H9 (cell line): ENCODE measurements at regions not wholly inside any gene's neighbourhood (a gene's known extent, or its start where the extent isn't known, plus 50 kb on each side); places are given as distances from the start of the nearest gene placed in this dataset.

ENCODE experiments used
- DNase-seq: peaks from one replicate; pipeline ENCODE4 v3.0.0-alpha.2; 2017
- H2AFZ ChIP-seq: one replicate; pipeline ENCODE4 v1.6.1; 2013; ENCODE audit warnings: mild to moderate bottlenecking, low read length, control low read depth, moderate library complexity
- H2AK5ac ChIP-seq: 2 replicates; pipeline ENCODE4 v1.6.1; 2013; ENCODE audit warnings: low read length, control low read depth, mixed read lengths; ENCODE audit not compliant: insufficient read length
- H2BK120ac ChIP-seq: one replicate; pipeline ENCODE4 v1.6.1; 2013; ENCODE audit warnings: low read depth, mild to moderate bottlenecking, low read length, control low read depth, inconsistent platforms; ENCODE audit not compliant: poor library complexity, severe bottlenecking
- H2BK12ac ChIP-seq: 2 replicates; pipeline ENCODE4 v1.6.1; 2013; ENCODE audit warnings: low read length, control low read depth, mixed read lengths, low read depth; ENCODE audit not compliant: insufficient read length
- H2BK15ac ChIP-seq: 2 replicates; pipeline ENCODE4 v1.6.1; 2013; ENCODE audit warnings: low read depth, low read length, control low read depth
- H2BK20ac ChIP-seq: one replicate; pipeline ENCODE4 v1.6.1; 2013; ENCODE audit warnings: low read depth, mild to moderate bottlenecking, low read length, control low read depth, inconsistent platforms; ENCODE audit not compliant: poor library complexity, severe bottlenecking
- H2BK5ac ChIP-seq: 2 replicates; pipeline ENCODE4 v1.6.1; 2013; ENCODE audit warnings: low read length, control low read depth, mixed read lengths; ENCODE audit not compliant: insufficient read length
- H3K14ac ChIP-seq: 2 replicates; pipeline ENCODE4 v1.6.1; 2013; ENCODE audit warnings: low read length, control low read depth; ENCODE audit not compliant: insufficient read depth
- H3K18ac ChIP-seq: 2 replicates; pipeline ENCODE4 v1.6.1; 2013; ENCODE audit warnings: low read depth, mild to moderate bottlenecking, mixed read lengths, low read length, control low read depth; ENCODE audit not compliant: insufficient read length
- H3K23ac ChIP-seq: 2 replicates; pipeline ENCODE4 v1.6.1; 2013; ENCODE audit warnings: low read length, control low read depth, mixed read lengths, low read depth; ENCODE audit not compliant: insufficient read length
- H3K23me2 ChIP-seq: 2 replicates; pipeline ENCODE4 v1.6.1; 2013; ENCODE audit warnings: low read depth, mild to moderate bottlenecking, mixed read lengths, low read length, control low read depth; ENCODE audit not compliant: insufficient read length, poor library complexity, severe bottlenecking
- H3K27ac ChIP-seq: 2 replicates; pipeline ENCODE4 v1.5.1; 2013; ENCODE audit warnings: low read length, control low read depth, mixed read lengths, low read depth; ENCODE audit not compliant: insufficient read length
- H3K27me3 ChIP-seq: 2 replicates; pipeline ENCODE4 v1.6.1; 2013; ENCODE audit warnings: low read length, control low read depth, inconsistent platforms; ENCODE audit not compliant: insufficient read depth
- H3K4ac ChIP-seq: 2 replicates; pipeline ENCODE4 v1.6.1; 2013; ENCODE audit warnings: low read depth, mild to moderate bottlenecking, control low read depth, inconsistent platforms, low read length, moderate library complexity
- H3K4me1 ChIP-seq: 2 replicates; pipeline ENCODE4 v1.6.1; 2013; ENCODE audit warnings: low read length, control low read depth, inconsistent platforms; ENCODE audit not compliant: insufficient read depth
- H3K4me2 ChIP-seq: 2 replicates; pipeline ENCODE4 v1.6.1; 2013; ENCODE audit warnings: low read length, control low read depth, mixed read lengths; ENCODE audit not compliant: insufficient read length, insufficient read depth
- H3K56ac ChIP-seq: 2 replicates; pipeline ENCODE4 v1.6.1; 2013; ENCODE audit warnings: low read depth, mild to moderate bottlenecking, mixed read lengths, low read length, control low read depth; ENCODE audit not compliant: insufficient read length
- H3K79me1 ChIP-seq: 2 replicates; pipeline ENCODE4 v1.6.1; 2013; ENCODE audit warnings: low read depth, mild to moderate bottlenecking, moderate library complexity, low read length, control low read depth, inconsistent platforms; ENCODE audit not compliant: insufficient read depth, poor library complexity, severe bottlenecking
- H3K79me2 ChIP-seq: 2 replicates; pipeline ENCODE4 v1.6.1; 2013; ENCODE audit warnings: low read length, control low read depth, inconsistent platforms; ENCODE audit not compliant: insufficient read depth
- H3K9ac ChIP-seq: 2 replicates; pipeline ENCODE4 v1.6.1; 2013; ENCODE audit warnings: low read length, control low read depth, mixed read lengths; ENCODE audit not compliant: insufficient read length; ENCODE audit errors: extremely low read depth
- H3K9me3 ChIP-seq: one replicate; pipeline ENCODE4 v1.6.1; 2013; ENCODE audit warnings: low read depth, low read length, inconsistent platforms; ENCODE audit not compliant: control insufficient read depth
- H3T11ph ChIP-seq: one replicate; pipeline ENCODE4 v1.6.1; 2013; ENCODE audit warnings: mild to moderate bottlenecking, low read length, control low read depth, inconsistent platforms
- H4K20me1 ChIP-seq: one replicate; pipeline ENCODE4 v1.6.1; 2013; ENCODE audit not compliant: control insufficient read depth, insufficient read length, insufficient read depth
- H4K5ac ChIP-seq: 2 replicates; pipeline ENCODE4 v1.6.1; 2013; ENCODE audit warnings: low read depth, mild to moderate bottlenecking, mixed read lengths, low read length, control low read depth; ENCODE audit not compliant: insufficient read length
- H4K8ac ChIP-seq: replicated peaks from 2 replicates; pipeline ENCODE4 v1.6.1; 2013; ENCODE audit warnings: low read length, control low read depth, mixed read lengths, low read depth; ENCODE audit not compliant: insufficient read length
- H4K91ac ChIP-seq: 2 replicates; pipeline ENCODE4 v1.6.1; 2013; ENCODE audit warnings: low read depth, mild to moderate bottlenecking, moderate library complexity, mixed read lengths, low read length, control low read depth; ENCODE audit not compliant: insufficient read length
- H3K27ac Mint-ChIP-seq, 3 experiments: 2 replicates in 2 of 3; 3 replicates in 1 of 3; pipeline ENCODE4 v1.8.0; 2020 to 2021; ENCODE audit warnings: mixed read lengths in 3 of 3, mild to moderate bottlenecking in 1 of 3, moderate library complexity in 1 of 3
- H3K27me3 Mint-ChIP-seq: 2 replicates; pipeline ENCODE4 v1.8.0; 2021; ENCODE audit warnings: low read depth, mild to moderate bottlenecking, moderate library complexity, mixed read lengths
- H3K36me3 Mint-ChIP-seq, 3 experiments: 2 replicates in 2 of 3; 3 replicates in 1 of 3; pipeline ENCODE4 v1.8.0; 2020 to 2021; ENCODE audit warnings: low read depth in 3 of 3, mixed read lengths in 3 of 3; ENCODE audit not compliant: insufficient read depth in 1 of 3
- H3K4me1 Mint-ChIP-seq, 2 experiments: 2 replicates each; pipeline ENCODE4 v1.8.0; 2020; ENCODE audit warnings: mixed read lengths in 2 of 2
- H3K4me3 Mint-ChIP-seq, 2 experiments: 2 replicates in 1 of 2; 3 replicates in 1 of 2; pipeline ENCODE4 v1.8.0; 2020 to 2021; ENCODE audit warnings: mild to moderate bottlenecking in 2 of 2, mixed read lengths in 2 of 2, moderate library complexity in 1 of 2
- H3K9me3 Mint-ChIP-seq, 2 experiments: 2 replicates in 1 of 2; 3 replicates in 1 of 2; pipeline ENCODE4 v1.8.0; 2020; ENCODE audit warnings: mild to moderate bottlenecking in 2 of 2, mixed read lengths in 2 of 2, moderate library complexity in 1 of 2
- WGBS: extraction: QIAGEN DNeasy Blood & Tissue Kit; methylation state at CpG from one replicate; pipeline ENCODE4 v1.1.7; 2013; ENCODE audit warnings: missing lambda C conversion rate, low lambda C conversion rate, mixed read lengths; ENCODE audit not compliant: insufficient read length; ENCODE audit errors: extremely low coverage; 5-methylcytosine and 5-hydroxymethylcytosine counted together
- TF ChIP-seq, protein P1 (sequence below): fragments of 200-600 bp; sonication (generic); conservative IDR thresholded peaks from 3 replicates; pipeline ENCODE4 v1.8.0; 2021; ENCODE audit warnings: antibody characterized with exemption, mild to moderate bottlenecking

- DNase-seq, result no peak
- H3K4me3 Mint-ChIP-seq, result no peak overlapping the region
- no peak overlapping the region for H3K18ac ChIP-seq
- H3K9me3 Mint-ChIP-seq, result peaks cover 7 to 10% of the 10 kb centered on the region in 2 experiments
- no peak overlapping the region for H4K8ac ChIP-seq
- no peaks in the 10 kb centered on the region; the same call in none of the 2 replicates for H3K4me1 ChIP-seq
- WGBS, result no CpG with 5 or more reads among the region's 5 CpGs
- peaks cover 4 to 10% (median 8%) of the 10 kb centered on the region in 3 experiments; a peak in 5 of 7 replicates for H3K36me3 Mint-ChIP-seq
- H2BK15ac ChIP-seq, result no peak overlapping the region
- H3K27me3 ChIP-seq, result no peaks in the 10 kb centered on the region
- no peaks in the 10 kb centered on the region for H3K79me2 ChIP-seq
- H3K9ac ChIP-seq, result no peak overlapping the region
- no peak overlapping the region for H3K56ac ChIP-seq
- H3K27me3 Mint-ChIP-seq, result no peaks in the 10 kb centered on the region
- H2BK12ac ChIP-seq, result no peak overlapping the region
- H3K4me1 Mint-ChIP-seq, result peaks cover 11 to 25% of the 10 kb centered on the region in 2 experiments
- no peak overlapping the region for H4K91ac ChIP-seq
- H2BK20ac ChIP-seq, result no peak overlapping the region
- H3T11ph ChIP-seq, result no peak overlapping the region
- H3K79me1 ChIP-seq, result no peaks in the 10 kb centered on the region
- no peak overlapping the region for H2BK120ac ChIP-seq
- no peak overlapping the region for H3K4ac ChIP-seq
- no peak overlapping the region for H2AK5ac ChIP-seq
- H3K23ac ChIP-seq, result no peak overlapping the region
- no peak overlapping the region for H3K14ac ChIP-seq
- H4K20me1 ChIP-seq, result no peaks in the 10 kb centered on the region
- no peaks in the 10 kb centered on the region for H3K23me2 ChIP-seq
- H3K4me2 ChIP-seq, result no peak overlapping the region
- H3K27ac ChIP-seq, result no peak overlapping the region
- H3K9me3 ChIP-seq, result no peaks in the 10 kb centered on the region
- H4K5ac ChIP-seq, result no peak overlapping the region
- no peak overlapping the region for H2AFZ ChIP-seq
- no peak overlapping the region for H2BK5ac ChIP-seq
- TF ChIP-seq, protein P1, sequence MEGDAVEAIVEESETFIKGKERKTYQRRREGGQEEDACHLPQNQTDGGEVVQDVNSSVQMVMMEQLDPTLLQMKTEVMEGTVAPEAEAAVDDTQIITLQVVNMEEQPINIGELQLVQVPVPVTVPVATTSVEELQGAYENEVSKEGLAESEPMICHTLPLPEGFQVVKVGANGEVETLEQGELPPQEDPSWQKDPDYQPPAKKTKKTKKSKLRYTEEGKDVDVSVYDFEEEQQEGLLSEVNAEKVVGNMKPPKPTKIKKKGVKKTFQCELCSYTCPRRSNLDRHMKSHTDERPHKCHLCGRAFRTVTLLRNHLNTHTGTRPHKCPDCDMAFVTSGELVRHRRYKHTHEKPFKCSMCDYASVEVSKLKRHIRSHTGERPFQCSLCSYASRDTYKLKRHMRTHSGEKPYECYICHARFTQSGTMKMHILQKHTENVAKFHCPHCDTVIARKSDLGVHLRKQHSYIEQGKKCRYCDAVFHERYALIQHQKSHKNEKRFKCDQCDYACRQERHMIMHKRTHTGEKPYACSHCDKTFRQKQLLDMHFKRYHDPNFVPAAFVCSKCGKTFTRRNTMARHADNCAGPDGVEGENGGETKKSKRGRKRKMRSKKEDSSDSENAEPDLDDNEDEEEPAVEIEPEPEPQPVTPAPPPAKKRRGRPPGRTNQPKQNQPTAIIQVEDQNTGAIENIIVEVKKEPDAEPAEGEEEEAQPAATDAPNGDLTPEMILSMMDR, result no peak
- peak overlapping the region; percentile 41 to 95 (median 72); a peak in 4 of 7 replicates for H3K27ac Mint-ChIP-seq
These were observed 279.5 kb upstream of the PKN2 start for GRCh38 chr1:88404582-88404981.
